ENCODE measurements at regions not wholly inside any gene's neighbourhood (a gene's known extent, or its start where the extent isn't known, plus 50 kb on each side); places are given as distances from the start of the nearest gene placed in this dataset.

- no peak overlapping the region for H3K4me3 Mint-ChIP-seq
- H3K4me1 Mint-ChIP-seq = peaks cover 38% of the 10 kb centered on the region
- DNase-seq (ENCODE audit: low spot score in 2 of 2, unreplicated experiment in 2 of 2) = no peak
- peaks cover 23% of the 10 kb centered on the region for H3K27me3 Mint-ChIP-seq (ENCODE audit: low read depth)
- no peak overlapping the region for H3K27ac Mint-ChIP-seq
- no peak for TF ChIP-seq CTCF (IDR thresholded peaks at IDR 0.05; ENCODE audit: unreplicated experiment)
- no peaks in the 10 kb centered on the region for H3K36me3 Mint-ChIP-seq
- no peaks in the 10 kb centered on the region for H3K9me3 Mint-ChIP-seq
These were observed 498.5 kb downstream of the INSC start for GRCh38 chr11:15613251-15613650.

GRCh38 chr11:15613789-15614188, 499.1 kb downstream of the INSC start:
- no peak for DNase-seq (ENCODE audit: low spot score in 2 of 2, unreplicated experiment in 2 of 2)
- H3K4me1 Mint-ChIP-seq = peaks cover 37% of the 10 kb centered on the region

GRCh38 chr11:15615398-15616096, 500.8 kb downstream of the INSC start:
- Mint-ChIP-seq H3K27ac (no peak overlapping the region), H3K27me3 (ENCODE audit: low read depth) (peaks cover 16% of the 10 kb centered on the region), H3K36me3 (no peaks in the 10 kb centered on the region), H3K4me3 (no peak overlapping the region), H3K9me3 (no peaks in the 10 kb centered on the region), H3K4me1 (peaks cover 37% of the 10 kb centered on the region)
- DNase-seq (ENCODE audit: low spot score in 2 of 2, unreplicated experiment in 2 of 2) = no peak
- TF ChIP-seq CTCF (IDR thresholded peaks at IDR 0.05; ENCODE audit: unreplicated experiment) = no peak

More at GRCh38 chr11:15613789-15614188, 499.1 kb downstream of the INSC start:
- H3K9me3 Mint-ChIP-seq = no peaks in the 10 kb centered on the region
- TF ChIP-seq CTCF (IDR thresholded peaks at IDR 0.05; ENCODE audit: unreplicated experiment) = no peak
- no peak overlapping the region for H3K27ac Mint-ChIP-seq
- peaks cover 23% of the 10 kb centered on the region for H3K27me3 Mint-ChIP-seq (ENCODE audit: low read depth)
- H3K36me3 Mint-ChIP-seq = no peaks in the 10 kb centered on the region
- no peak overlapping the region for H3K4me3 Mint-ChIP-seq

- no peaks in the 10 kb centered on the region for H3K9me3 Mint-ChIP-seq
- DNase-seq (ENCODE audit: low spot score in 2 of 2, unreplicated experiment in 2 of 2) = no peak
- no peak overlapping the region for H3K4me3 Mint-ChIP-seq
- no peak for TF ChIP-seq CTCF (IDR thresholded peaks at IDR 0.05; ENCODE audit: unreplicated experiment)
- no peaks in the 10 kb centered on the region for H3K36me3 Mint-ChIP-seq
- H3K4me1 Mint-ChIP-seq = peaks cover 31% of the 10 kb centered on the region
- H3K27ac Mint-ChIP-seq = no peak overlapping the region
- peaks cover 15% of the 10 kb centered on the region for H3K27me3 Mint-ChIP-seq (ENCODE audit: low read depth)
These were observed 501.7 kb downstream of the INSC start for GRCh38 chr11:15616130-15617105.

GRCh38 chr11:15617126-15617525, 502.4 kb downstream of the INSC start:
- Mint-ChIP-seq H3K9me3 (no peaks in the 10 kb centered on the region), H3K27me3 (ENCODE audit: low read depth) (peaks cover 15% of the 10 kb centered on the region), H3K27ac (no peak overlapping the region), H3K4me1 (peaks cover 28% of the 10 kb centered on the region), H3K4me3 (no peak overlapping the region), H3K36me3 (no peaks in the 10 kb centered on the region)
- no peak for DNase-seq (ENCODE audit: low spot score in 2 of 2, unreplicated experiment in 2 of 2)
- TF ChIP-seq CTCF (IDR thresholded peaks at IDR 0.05; ENCODE audit: unreplicated experiment) = no peak
